NB4 (cell line): ENCODE measurements at regions not wholly inside any gene's neighbourhood (a gene's known extent, or its start where the extent isn't known, plus 50 kb on each side); places are given as distances from the start of the nearest gene placed in this dataset.
A peak's percentile ranks its signal among the peaks of the same experiment; 100 is the strongest.

ENCODE experiments used
- DNase-seq: peaks from one replicate; pipeline ENCODE4 v3.0.0; 2010; ENCODE audit warnings: low read depth
- H3K4me3 ChIP-seq: one replicate; pipeline ENCODE4 v1.5.1; 2011; ENCODE audit warnings: mild to moderate bottlenecking, low read depth, low read length, moderate library complexity
- CTCF ChIP-seq: IDR thresholded peaks from one replicate; pipeline ENCODE4 v1.5.1; 2012; ENCODE audit warnings: low read depth, low read length
- MAX ChIP-seq: IDR thresholded peaks from 2 replicates; pipeline ENCODE4 v1.6.1; 2011; ENCODE audit warnings: low read depth, low read length
- MYC ChIP-seq: IDR thresholded peaks from 2 replicates; pipeline ENCODE4 v1.6.1; 2011; ENCODE audit warnings: low read depth, low read length
- POLR2A ChIP-seq: IDR thresholded peaks from 2 replicates; pipeline ENCODE4 v1.6.1; 2011; ENCODE audit warnings: mild to moderate bottlenecking; ENCODE audit not compliant: insufficient read length; ENCODE audit errors: extremely low read depth

- no peak for DNase-seq
- H3K4me3 ChIP-seq: no peak overlapping the region
- TF ChIP-seq POLR2A: no peak
- TF ChIP-seq MAX: no peak
- no peak for TF ChIP-seq CTCF
- no peak for TF ChIP-seq MYC
Observed at GRCh38 chr10:53025172-53025711, 252.7 kb upstream of the MBL2 start.

GRCh38 chr10:53023411-53023810 lies 250.8 kb upstream of the MBL2 start:
- H3K4me3 ChIP-seq: no peak overlapping the region
- no peak for DNase-seq
- TF ChIP-seq MYC: no peak

- TF ChIP-seq MYC: no peak
- TF ChIP-seq CTCF: no peak
- no peak for TF ChIP-seq MAX
- TF ChIP-seq POLR2A: no peak
- no peak overlapping the region for H3K4me3 ChIP-seq
- no peak for DNase-seq
Observed at GRCh38 chr10:53022611-53023088, 250.1 kb upstream of the MBL2 start.

- no peak overlapping the region for H3K4me3 ChIP-seq
- no peak for TF ChIP-seq MAX
- no peak for TF ChIP-seq CTCF
- TF ChIP-seq POLR2A: no peak
- TF ChIP-seq MYC: no peak
- peak; percentile 19 for DNase-seq
Observed at GRCh38 chr10:53013201-53013810, 240.7 kb upstream of the MBL2 start.

GRCh38 chr10:53009961-53010907 lies 237.7 kb upstream of the MBL2 start:
- TF ChIP-seq POLR2A: no peak
- TF ChIP-seq MYC: no peak
- no peak for TF ChIP-seq MAX
- TF ChIP-seq CTCF: no peak
- DNase-seq: no peak
- no peak overlapping the region for H3K4me3 ChIP-seq

GRCh38 chr10:53007527-53007842 lies 234.9 kb upstream of the MBL2 start:
- no peak for DNase-seq
- TF ChIP-seq MAX (no peak), CTCF (no peak), POLR2A (no peak), MYC (no peak)
- no peak overlapping the region for H3K4me3 ChIP-seq
